CD4-positive, alpha-beta T cell (primary cell): ENCODE measurements at regions not wholly inside any gene's neighbourhood (a gene's known extent, or its start where the extent isn't known, plus 50 kb on each side); places are given as distances from the start of the nearest gene placed in this dataset.

ENCODE experiments used
- ATAC-seq: fragments of 200-7000 bp; cut with Tn5 transposase; one replicate; pipeline ENCODE4 v1.10.0; 2022; ENCODE audit warnings: mild to moderate bottlenecking; ENCODE audit not compliant: poor library complexity
- CTCF ChIA-PET: fragments of 350-600 bp; sonication (Branson Sonifier 250); formaldehyde crosslinking; loops from one replicate; lab custom pipeline; 2021; ENCODE audit warnings: antibody characterized with exemption, inconsistent platforms; lab: Charles Lee
- POLR2A ChIA-PET: fragments of 350-600 bp; sonication (Branson Sonifier 250); formaldehyde crosslinking; loops from one replicate; lab custom pipeline; 2021; ENCODE audit warnings: antibody characterized with exemption, inconsistent platforms; lab: Charles Lee
- DNase-seq, 14 experiments: peaks; one replicate each; pipeline ENCODE4 v3.0.0-alpha.2; 2013 to 2020; ENCODE audit warnings: mixed read lengths in 2 of 14
- H3K27ac ChIP-seq, 2 donors: one replicate each; pipeline versions ENCODE4 v1.5.1 to v1.7.0; 2013; ENCODE audit warnings: low read length in 2 of 2, low read depth in 1 of 2, mild to moderate bottlenecking in 1 of 2
- H3K27me3 ChIP-seq, 2 experiments: 1 replicate in 1 of 2; 2 replicates in 1 of 2; pipeline versions ENCODE4 v1.6.1 to v1.7.0; 2013; ENCODE audit warnings: low read length in 2 of 2, control low read depth in 1 of 2, mild to moderate bottlenecking in 1 of 2, moderate library complexity in 1 of 2; ENCODE audit not compliant: insufficient read depth in 2 of 2, control insufficient read depth in 1 of 2
- H3K36me3 ChIP-seq: one replicate; pipeline ENCODE4 v1.6.1; 2013; ENCODE audit warnings: low read length, control low read depth; ENCODE audit not compliant: insufficient read depth
- H3K4me1 ChIP-seq: one replicate; pipeline ENCODE4 v1.6.1; 2013; ENCODE audit warnings: low read length, control low read depth; ENCODE audit not compliant: insufficient read depth
- H3K4me3 ChIP-seq: one replicate; pipeline ENCODE4 v1.5.1; 2013; ENCODE audit warnings: mild to moderate bottlenecking, low read length, moderate library complexity
- H3K9me3 ChIP-seq, 2 experiments: 1 replicate in 1 of 2; 2 replicates in 1 of 2; pipeline versions ENCODE4 v1.6.1 to v1.7.0; 2013; ENCODE audit warnings: low read length in 2 of 2, mild to moderate bottlenecking in 2 of 2, control low read depth in 1 of 2, moderate library complexity in 1 of 2; ENCODE audit not compliant: control insufficient read depth in 1 of 2, insufficient read depth in 1 of 2
- H3K27ac Mint-ChIP-seq: one replicate; pipeline ENCODE4 v1.8.0; 2020; ENCODE audit warnings: mixed read lengths
- H3K27me3 Mint-ChIP-seq: one replicate; pipeline ENCODE4 v1.8.0; 2021; ENCODE audit warnings: mixed read lengths
- H3K36me3 Mint-ChIP-seq: one replicate; pipeline ENCODE4 v1.8.0; 2021; ENCODE audit warnings: low read depth, mixed read lengths
- H3K4me1 Mint-ChIP-seq: one replicate; pipeline ENCODE4 v1.8.0; 2021; ENCODE audit warnings: low read depth, mixed read lengths
- H3K4me3 Mint-ChIP-seq: one replicate; pipeline ENCODE4 v1.8.0; 2020; ENCODE audit warnings: mild to moderate bottlenecking, mixed read lengths
- H3K9me3 Mint-ChIP-seq: one replicate; pipeline ENCODE4 v1.8.0; 2020; ENCODE audit warnings: mixed read lengths
- intact Hi-C, 2 experiments: fragments of 100-400 bp; cut with DNase I in 1 of 2; cut with micrococcal nuclease in 1 of 2; formaldehyde crosslinking; loops; one replicate each; pipeline versions ENCODE4 v1.15.1 to v1.9.0; 2023 to 2025; cut with DNase I, micrococcal nuclease
- TF ChIP-seq, protein P1 (sequence below): fragments of 200-600 bp; IDR thresholded peaks from one replicate; pipeline ENCODE4 v1.8.0; 2022; ENCODE audit warnings: antibody characterized with exemption, mild to moderate bottlenecking

DNA sequence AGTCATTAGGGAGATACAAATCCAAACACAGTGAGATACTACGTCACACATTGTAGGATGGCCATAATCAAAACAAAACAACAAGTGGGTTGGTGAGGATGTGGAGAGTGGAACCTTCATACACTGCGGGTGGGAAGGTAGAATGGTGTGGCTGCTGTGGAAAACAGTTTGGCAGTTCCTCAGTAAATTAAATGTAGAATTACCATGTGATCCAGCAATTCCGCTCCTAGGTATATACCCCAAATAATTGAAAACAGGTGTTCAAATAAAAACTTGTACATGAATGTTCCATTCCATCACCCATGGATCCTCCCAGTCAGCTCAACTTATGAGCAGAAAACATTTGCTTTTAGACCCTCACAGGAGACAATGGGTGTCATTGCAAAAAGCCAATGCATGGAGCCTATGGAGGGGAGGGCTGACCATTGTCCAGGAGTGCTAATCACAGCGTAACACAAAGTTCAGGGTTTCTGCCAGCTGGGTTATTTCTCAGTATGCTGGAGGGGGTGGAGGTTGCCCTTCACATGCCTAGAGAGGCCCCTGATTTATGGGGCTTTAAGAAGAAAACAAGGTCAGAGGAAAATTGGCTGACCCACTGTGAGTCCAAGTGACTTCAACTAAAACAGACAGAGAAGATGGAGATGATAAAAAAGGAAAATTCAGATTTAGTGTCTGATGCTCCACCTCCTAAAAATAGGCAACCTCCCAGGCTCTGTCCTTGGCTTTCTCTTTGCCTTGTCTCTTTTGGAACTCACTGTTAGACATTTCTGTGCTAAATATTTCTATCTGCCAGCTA, 124.1 kb downstream of the WDR11 start:
- CTCF ChIA-PET = interaction anchor here (0.6 kb wide), 1 partner anchor 10 kb away, joined by 3 read pairs; no protein-coding TSS in a partner anchor
- H3K9me3 Mint-ChIP-seq = peaks cover 3% of the 10 kb centered on the region
- intact Hi-C loops = no loop called here
- no peaks in the 10 kb centered on the region for H3K4me1 ChIP-seq
- H3K4me3 Mint-ChIP-seq = no peak overlapping the region
- H3K27ac Mint-ChIP-seq = no peak overlapping the region
- peaks cover 0 to 9% of the 10 kb centered on the region in 2 experiments for H3K9me3 ChIP-seq
- POLR2A ChIA-PET = no interaction called here
- peaks cover 23 to 36% of the 10 kb centered on the region in 2 experiments for H3K27me3 ChIP-seq
- TF ChIP-seq, protein P1, sequence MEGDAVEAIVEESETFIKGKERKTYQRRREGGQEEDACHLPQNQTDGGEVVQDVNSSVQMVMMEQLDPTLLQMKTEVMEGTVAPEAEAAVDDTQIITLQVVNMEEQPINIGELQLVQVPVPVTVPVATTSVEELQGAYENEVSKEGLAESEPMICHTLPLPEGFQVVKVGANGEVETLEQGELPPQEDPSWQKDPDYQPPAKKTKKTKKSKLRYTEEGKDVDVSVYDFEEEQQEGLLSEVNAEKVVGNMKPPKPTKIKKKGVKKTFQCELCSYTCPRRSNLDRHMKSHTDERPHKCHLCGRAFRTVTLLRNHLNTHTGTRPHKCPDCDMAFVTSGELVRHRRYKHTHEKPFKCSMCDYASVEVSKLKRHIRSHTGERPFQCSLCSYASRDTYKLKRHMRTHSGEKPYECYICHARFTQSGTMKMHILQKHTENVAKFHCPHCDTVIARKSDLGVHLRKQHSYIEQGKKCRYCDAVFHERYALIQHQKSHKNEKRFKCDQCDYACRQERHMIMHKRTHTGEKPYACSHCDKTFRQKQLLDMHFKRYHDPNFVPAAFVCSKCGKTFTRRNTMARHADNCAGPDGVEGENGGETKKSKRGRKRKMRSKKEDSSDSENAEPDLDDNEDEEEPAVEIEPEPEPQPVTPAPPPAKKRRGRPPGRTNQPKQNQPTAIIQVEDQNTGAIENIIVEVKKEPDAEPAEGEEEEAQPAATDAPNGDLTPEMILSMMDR = no peak
- H3K4me3 ChIP-seq = no peak overlapping the region
- H3K4me1 Mint-ChIP-seq = no peaks in the 10 kb centered on the region
- ATAC-seq (no peak), DNase-seq (no peak)
- H3K27me3 Mint-ChIP-seq = peaks cover 52% of the 10 kb centered on the region
- no peaks in the 10 kb centered on the region for H3K36me3 Mint-ChIP-seq
- no peaks in the 10 kb centered on the region for H3K36me3 ChIP-seq
- no peak overlapping the region for H3K27ac ChIP-seq

DNA sequence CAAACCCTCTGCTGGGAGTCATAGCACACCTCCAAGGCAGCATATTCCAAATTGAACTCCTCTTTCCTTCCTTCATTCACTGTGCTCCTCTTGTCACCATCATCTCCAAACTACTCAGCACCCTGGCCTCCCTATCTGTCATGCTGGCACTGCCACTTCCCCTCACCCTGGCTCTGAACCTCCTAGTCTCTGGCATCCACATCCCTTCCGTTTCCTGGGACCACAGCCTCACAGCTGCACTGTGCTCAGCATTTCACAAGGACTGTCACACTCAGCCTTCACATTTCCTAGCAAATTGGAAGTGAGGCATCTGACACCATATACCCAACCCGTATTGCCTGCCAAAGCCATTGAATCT, 124.7 kb downstream of the WDR11 start:
- no peak overlapping the region for H3K27ac Mint-ChIP-seq
- ChIA-PET CTCF (no interaction called here), POLR2A (no interaction called here)
- DNase-seq = no peak
- H3K9me3 Mint-ChIP-seq = peaks cover 3% of the 10 kb centered on the region
- H3K36me3 Mint-ChIP-seq = no peaks in the 10 kb centered on the region
- H3K27me3 Mint-ChIP-seq = peaks cover 56% of the 10 kb centered on the region
- TF ChIP-seq, protein P1 = no peak
- intact Hi-C loops = no loop called here
- Histone ChIP-seq H3K27me3 (peaks cover 24 to 40% of the 10 kb centered on the region in 2 experiments), H3K27ac (no peak overlapping the region), H3K36me3 (no peaks in the 10 kb centered on the region), H3K4me1 (no peaks in the 10 kb centered on the region), H3K9me3 (peaks cover 0 to 12% of the 10 kb centered on the region in 2 experiments), H3K4me3 (no peak overlapping the region)
- no peaks in the 10 kb centered on the region for H3K4me1 Mint-ChIP-seq
- ATAC-seq = no peak
- H3K4me3 Mint-ChIP-seq = no peak overlapping the region

DNA sequence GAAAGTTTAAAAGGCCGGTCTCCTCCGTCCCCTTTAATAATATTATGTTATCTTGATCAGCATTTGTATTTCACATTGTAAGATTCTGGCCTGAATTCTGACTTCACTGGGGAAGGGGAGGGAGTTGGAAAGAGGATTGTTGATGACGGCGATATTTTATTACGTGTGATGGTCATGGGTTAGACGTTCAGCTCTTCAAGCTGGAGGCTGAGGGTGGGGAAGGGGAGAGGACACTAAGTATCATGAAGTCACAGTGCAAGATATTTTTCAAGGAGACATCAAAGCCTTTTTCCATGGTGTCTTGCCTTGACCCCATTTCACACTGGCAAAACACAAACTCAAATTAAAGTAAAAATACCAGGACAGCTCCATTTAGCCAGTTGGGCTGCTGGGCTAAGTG, 126.7 kb downstream of the WDR11 start:
- no peak overlapping the region for H3K27ac Mint-ChIP-seq
- H3K27me3 Mint-ChIP-seq = peaks cover 74% of the 10 kb centered on the region
- DNase-seq (no peak), ATAC-seq (no peak)
- intact Hi-C loops = no loop called here
- Histone ChIP-seq H3K4me3 (no peak overlapping the region), H3K9me3 (peaks cover 0 to 12% of the 10 kb centered on the region in 2 experiments), H3K4me1 (no peaks in the 10 kb centered on the region), H3K27ac (no peak overlapping the region), H3K36me3 (no peaks in the 10 kb centered on the region), H3K27me3 (peaks cover 40 to 41% of the 10 kb centered on the region in 2 experiments)
- H3K36me3 Mint-ChIP-seq = no peaks in the 10 kb centered on the region
- no peaks in the 10 kb centered on the region for H3K4me1 Mint-ChIP-seq
- ChIA-PET POLR2A (no interaction called here), CTCF (no interaction called here)
- TF ChIP-seq, protein P1 = no peak
- no peaks in the 10 kb centered on the region for H3K9me3 Mint-ChIP-seq
- no peak overlapping the region for H3K4me3 Mint-ChIP-seq
